Choroid plexus epithelial cell (primary cell): ENCODE measurements at regions not wholly inside any gene's neighbourhood (a gene's known extent, or its start where the extent isn't known, plus 50 kb on each side); places are given as distances from the start of the nearest gene placed in this dataset.
A peak's percentile ranks its signal among the peaks of the same experiment; 100 is the strongest.

Experiments used
- DNase-seq: peaks from one replicate; pipeline ENCODE4 v3.0.0-alpha.2; 2010; ENCODE audit warnings: low read depth
- H3K4me3 ChIP-seq: 2 replicates; pipeline ENCODE4 v1.5.1; 2011; ENCODE audit warnings: low read depth, mild to moderate bottlenecking, control low read depth, low read length, moderate library complexity
- TF ChIP-seq, protein P1 (sequence below): conservative IDR thresholded peaks from 2 replicates; pipeline ENCODE4 v1.5.1; 2011; ENCODE audit warnings: low read depth, mild to moderate bottlenecking, control low read depth, inconsistent platforms, low read length, moderate library complexity

GRCh38 chr1:10958614-10959013, 53.8 kb upstream of the TARDBP start:
- no peak overlapping the region for H3K4me3 ChIP-seq
- TF ChIP-seq, protein P1, sequence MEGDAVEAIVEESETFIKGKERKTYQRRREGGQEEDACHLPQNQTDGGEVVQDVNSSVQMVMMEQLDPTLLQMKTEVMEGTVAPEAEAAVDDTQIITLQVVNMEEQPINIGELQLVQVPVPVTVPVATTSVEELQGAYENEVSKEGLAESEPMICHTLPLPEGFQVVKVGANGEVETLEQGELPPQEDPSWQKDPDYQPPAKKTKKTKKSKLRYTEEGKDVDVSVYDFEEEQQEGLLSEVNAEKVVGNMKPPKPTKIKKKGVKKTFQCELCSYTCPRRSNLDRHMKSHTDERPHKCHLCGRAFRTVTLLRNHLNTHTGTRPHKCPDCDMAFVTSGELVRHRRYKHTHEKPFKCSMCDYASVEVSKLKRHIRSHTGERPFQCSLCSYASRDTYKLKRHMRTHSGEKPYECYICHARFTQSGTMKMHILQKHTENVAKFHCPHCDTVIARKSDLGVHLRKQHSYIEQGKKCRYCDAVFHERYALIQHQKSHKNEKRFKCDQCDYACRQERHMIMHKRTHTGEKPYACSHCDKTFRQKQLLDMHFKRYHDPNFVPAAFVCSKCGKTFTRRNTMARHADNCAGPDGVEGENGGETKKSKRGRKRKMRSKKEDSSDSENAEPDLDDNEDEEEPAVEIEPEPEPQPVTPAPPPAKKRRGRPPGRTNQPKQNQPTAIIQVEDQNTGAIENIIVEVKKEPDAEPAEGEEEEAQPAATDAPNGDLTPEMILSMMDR, result no peak
- no peak for DNase-seq

GRCh38 chr1:10960411-10961299, 51.8 kb upstream of the TARDBP start:
- TF ChIP-seq, protein P1, result peak; percentile 86
- peak; percentile 77 for DNase-seq
- no peak overlapping the region for H3K4me3 ChIP-seq

DNA sequence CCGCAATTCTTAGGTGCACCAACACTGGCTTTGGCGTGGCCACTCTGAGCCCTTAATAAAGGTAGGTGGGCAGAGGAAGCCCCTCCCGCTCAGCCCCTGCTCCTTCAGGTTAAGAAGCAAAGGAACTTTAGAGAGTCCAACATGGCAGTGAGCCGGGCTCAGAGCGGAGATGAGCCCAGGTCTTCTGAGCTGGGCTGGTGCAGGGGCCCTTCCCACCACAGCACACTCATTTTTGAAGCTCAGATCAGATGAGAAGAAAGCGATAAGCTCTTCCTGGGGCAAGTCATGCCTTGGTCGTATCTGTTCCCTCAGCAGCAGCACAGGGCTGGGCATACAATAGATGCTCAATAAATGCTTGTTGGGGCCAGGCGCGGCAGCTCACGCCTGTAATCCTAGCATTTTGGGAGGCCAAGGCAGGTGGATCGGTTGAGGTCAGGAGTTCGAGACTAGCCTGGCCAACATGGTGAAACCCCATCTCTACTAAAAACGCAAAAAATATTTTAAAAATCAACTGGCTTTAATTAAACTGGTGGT, 51.1 kb upstream of the TARDBP start:
- no peak for DNase-seq
- H3K4me3 ChIP-seq, result no peak overlapping the region
- TF ChIP-seq, protein P1, result no peak

GRCh38 chr1:10962483-10962882, 50.0 kb upstream of the TARDBP start:
- peak; percentile 71 for DNase-seq

More at GRCh38 chr1:10962483-10962882, 50.0 kb upstream of the TARDBP start:
- no peak overlapping the region for H3K4me3 ChIP-seq
- TF ChIP-seq, protein P1, result peak; percentile 5
